OCI-LY3 (cell line): ENCODE measurements at regions not wholly inside any gene's neighbourhood (a gene's known extent, or its start where the extent isn't known, plus 50 kb on each side); places are given as distances from the start of the nearest gene placed in this dataset.

Experiments
- CTCF ChIP-seq: fragments of 200-600, 300-600 bp; sonication (generic); IDR thresholded peaks from 2 replicates; pipeline ENCODE4 v1.5.1; 2014; ENCODE audit warnings: antibody characterized with exemption, low read length, low read depth
- EZH2phosphoT487 ChIP-seq: fragments of 200-600 bp; shearing (Covaris generic); IDR thresholded peaks from 2 replicates; pipeline ENCODE4 v1.6.1; 2018; ENCODE audit warnings: antibody characterized with exemption, mixed run types, low read depth

GRCh38 chr20:55782912-55783253 lies 222.4 kb downstream of the CBLN4 start:
- no peak for TF ChIP-seq CTCF
- TF ChIP-seq EZH2phosphoT487: no peak
